IPS-18c (cell line): ENCODE measurements at regions not wholly inside any gene's neighbourhood (a gene's known extent, or its start where the extent isn't known, plus 50 kb on each side); places are given as distances from the start of the nearest gene placed in this dataset.

Experiments
- H3K4me3 ChIP-seq: 2 replicates; pipeline ENCODE4 v1.7.0; 2013; ENCODE audit warnings: low read depth, mild to moderate bottlenecking, low read length, moderate library complexity; ENCODE audit not compliant: insufficient read depth
- H3K9me3 ChIP-seq: one replicate; pipeline ENCODE4 v1.6.1; 2013; ENCODE audit warnings: mild to moderate bottlenecking, low read length, moderate library complexity; ENCODE audit not compliant: control insufficient read depth, insufficient read depth

GRCh38 chr2:136497709-136498108 is 267.6 kb upstream of the THSD7B start:
- H3K9me3 ChIP-seq = no peaks in the 10 kb centered on the region
- H3K4me3 ChIP-seq = no peak overlapping the region

- Histone ChIP-seq H3K9me3 (no peaks in the 10 kb centered on the region), H3K4me3 (no peak overlapping the region)
Observed at GRCh38 chr2:136496966-136497365, 268.4 kb upstream of the THSD7B start.

GRCh38 chr2:136495636-136496035 is 269.7 kb upstream of the THSD7B start:
- no peaks in the 10 kb centered on the region for H3K9me3 ChIP-seq
- H3K4me3 ChIP-seq = no peak overlapping the region

- no peaks in the 10 kb centered on the region for H3K9me3 ChIP-seq
- H3K4me3 ChIP-seq = no peak overlapping the region
Observed at GRCh38 chr2:136492901-136493300, 272.4 kb upstream of the THSD7B start.

- no peaks in the 10 kb centered on the region for H3K9me3 ChIP-seq
Observed at GRCh38 chr2:136490100-136490499, 275.2 kb upstream of the THSD7B start.

GRCh38 chr2:136487421-136487820 is 277.9 kb upstream of the THSD7B start:
- no peak overlapping the region for H3K4me3 ChIP-seq
- H3K9me3 ChIP-seq = no peaks in the 10 kb centered on the region

More at GRCh38 chr2:136490100-136490499, 275.2 kb upstream of the THSD7B start:
- H3K4me3 ChIP-seq = no peak overlapping the region

GRCh38 chr2:136486115-136486514 is 279.2 kb upstream of the THSD7B start:
- H3K9me3 ChIP-seq = peaks cover 2% of the 10 kb centered on the region
- no peak overlapping the region for H3K4me3 ChIP-seq

- H3K9me3 ChIP-seq = peaks cover 2% of the 10 kb centered on the region
- H3K4me3 ChIP-seq = no peak overlapping the region
Observed at GRCh38 chr2:136482966-136483365, 282.4 kb upstream of the THSD7B start.

- H3K9me3 ChIP-seq = peaks cover 2% of the 10 kb centered on the region
- no peak overlapping the region for H3K4me3 ChIP-seq
Observed at GRCh38 chr2:136482006-136482405, 283.3 kb upstream of the THSD7B start.

- Histone ChIP-seq H3K9me3 (peaks cover 2% of the 10 kb centered on the region), H3K4me3 (no peak overlapping the region)
Observed at GRCh38 chr2:136479696-136480095, 285.6 kb upstream of the THSD7B start.

GRCh38 chr2:136468799-136469369 is 296.5 kb upstream of the THSD7B start:
- Histone ChIP-seq H3K9me3 (no peaks in the 10 kb centered on the region), H3K4me3 (no peak overlapping the region; the same call in 1 of the 2 replicates)

- Histone ChIP-seq H3K9me3 (no peaks in the 10 kb centered on the region), H3K4me3 (no peak overlapping the region)
Observed at GRCh38 chr2:136452528-136452927, 312.8 kb upstream of the THSD7B start.

GRCh38 chr2:136448986-136449780 is 316.2 kb upstream of the THSD7B start:
- no peak overlapping the region for H3K4me3 ChIP-seq
- no peaks in the 10 kb centered on the region for H3K9me3 ChIP-seq

GRCh38 chr2:136448432-136448831 is 316.9 kb upstream of the THSD7B start:
- no peaks in the 10 kb centered on the region for H3K9me3 ChIP-seq

GRCh38 chr2:136444323-136444722 is 321.0 kb upstream of the THSD7B start:
- Histone ChIP-seq H3K4me3 (no peak overlapping the region), H3K9me3 (no peaks in the 10 kb centered on the region)

More at GRCh38 chr2:136448432-136448831, 316.9 kb upstream of the THSD7B start:
- H3K4me3 ChIP-seq = no peak overlapping the region

- Histone ChIP-seq H3K4me3 (no peak overlapping the region), H3K9me3 (no peaks in the 10 kb centered on the region)
Observed at GRCh38 chr2:136443661-136444060, 321.7 kb upstream of the THSD7B start.

GRCh38 chr2:136441979-136442714 is 323.2 kb upstream of the THSD7B start:
- Histone ChIP-seq H3K9me3 (no peaks in the 10 kb centered on the region), H3K4me3 (no peak overlapping the region)
